ENCODE measurements at regions not wholly inside any gene's neighbourhood (a gene's known extent, or its start where the extent isn't known, plus 50 kb on each side); places are given as distances from the start of the nearest gene placed in this dataset.

DNA sequence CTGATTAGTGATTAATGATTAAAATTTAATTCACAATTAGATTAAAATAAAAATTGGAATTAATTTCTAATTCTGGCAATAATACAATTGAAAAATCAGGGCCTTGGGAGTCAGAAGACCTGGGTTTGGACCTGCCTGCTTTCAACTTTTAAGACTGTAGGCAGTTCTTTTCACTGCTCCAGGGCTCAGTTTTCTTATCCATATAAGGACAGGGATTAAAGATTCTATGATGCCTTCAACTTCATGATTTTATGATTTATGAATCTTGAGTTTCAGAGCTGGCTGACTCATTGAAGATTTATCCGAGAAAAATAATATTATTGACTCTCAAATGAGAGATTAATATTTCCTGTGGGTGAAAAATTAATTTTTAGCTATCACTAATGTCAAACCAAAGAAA, 208.6 kb upstream of the ANKH start:
- no peak for ATAC-seq
- H3K4me1 ChIP-seq (ENCODE audit: control insufficient read depth, insufficient read depth, low read length), result no peaks in the 10 kb centered on the region
- no peaks in the 10 kb centered on the region for H3K36me3 ChIP-seq (ENCODE audit: control insufficient read depth in 2 of 2, insufficient read depth in 2 of 2, low read length in 1 of 2)
- ChIA-PET SMC1A (ENCODE audit: uncharacterized antibody, unreplicated experiment) (no interaction called here), POLR2A (no interaction called here), CTCF (no interaction called here), RAD21 (ENCODE audit: unreplicated experiment) (no interaction called here)
- H3K4me2 ChIP-seq (ENCODE audit: control insufficient read depth, insufficient read depth), result no peak overlapping the region
- BruUV-seq (replicated peaks), result no TSS peak
- 0% methylated on average over 1 of the region's 1 CpG for WGBS (ENCODE audit: insufficient coverage, insufficient replicate concordance, low lambda C conversion rate, missing lambda C conversion rate)
- H3K27me3 ChIP-seq (replicated peaks in 1 of 2; ENCODE audit: control insufficient read depth in 2 of 2, insufficient read depth in 2 of 2, low read length in 1 of 2), result no peaks in the 10 kb centered on the region
- H3K79me2 ChIP-seq (ENCODE audit: control insufficient read depth, insufficient read depth, low read length), result no peaks in the 10 kb centered on the region
- H3K27ac ChIP-seq (ENCODE audit: control insufficient read depth, insufficient read depth), result no peak overlapping the region
- no peak for FAIRE-seq
- H3K9ac ChIP-seq (ENCODE audit: control insufficient read depth, insufficient read depth, low read length), result no peak overlapping the region
- no peaks in the 10 kb centered on the region for H3K9me3 ChIP-seq (replicated peaks; ENCODE audit: control insufficient read depth, insufficient read depth, low read length)
- no peak overlapping the region for H3K4me3 ChIP-seq
- H4K20me1 ChIP-seq (ENCODE audit: control insufficient read depth, insufficient read depth), result no peaks in the 10 kb centered on the region
- intact Hi-C loops (cut with micrococcal nuclease; ENCODE audit: unreplicated experiment) (no loop called here), in situ Hi-C loops (cut with MboI) (no loop called here)
- no peak for DNase-seq (ENCODE audit: low read depth, low spot score)
- H2AFZ ChIP-seq (ENCODE audit: control insufficient read depth, low read depth, low read length), result no peak overlapping the region
- TF ChIP-seq, protein P1, sequence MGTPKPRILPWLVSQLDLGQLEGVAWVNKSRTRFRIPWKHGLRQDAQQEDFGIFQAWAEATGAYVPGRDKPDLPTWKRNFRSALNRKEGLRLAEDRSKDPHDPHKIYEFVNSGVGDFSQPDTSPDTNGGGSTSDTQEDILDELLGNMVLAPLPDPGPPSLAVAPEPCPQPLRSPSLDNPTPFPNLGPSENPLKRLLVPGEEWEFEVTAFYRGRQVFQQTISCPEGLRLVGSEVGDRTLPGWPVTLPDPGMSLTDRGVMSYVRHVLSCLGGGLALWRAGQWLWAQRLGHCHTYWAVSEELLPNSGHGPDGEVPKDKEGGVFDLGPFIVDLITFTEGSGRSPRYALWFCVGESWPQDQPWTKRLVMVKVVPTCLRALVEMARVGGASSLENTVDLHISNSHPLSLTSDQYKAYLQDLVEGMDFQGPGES (IDR thresholded peaks at IDR 0.05), result no peak
- no peak for TF ChIP-seq PRDM15 (CRISPR knock-in tag; IDR thresholded peaks at IDR 0.05)
- no peak for TF ChIP-seq BCLAF1 (IDR thresholded peaks at IDR 0.05)
- no peak for TF ChIP-seq GABPA (IDR thresholded peaks at IDR 0.05; ENCODE audit: low read depth)
- TF ChIP-seq, protein P2, sequence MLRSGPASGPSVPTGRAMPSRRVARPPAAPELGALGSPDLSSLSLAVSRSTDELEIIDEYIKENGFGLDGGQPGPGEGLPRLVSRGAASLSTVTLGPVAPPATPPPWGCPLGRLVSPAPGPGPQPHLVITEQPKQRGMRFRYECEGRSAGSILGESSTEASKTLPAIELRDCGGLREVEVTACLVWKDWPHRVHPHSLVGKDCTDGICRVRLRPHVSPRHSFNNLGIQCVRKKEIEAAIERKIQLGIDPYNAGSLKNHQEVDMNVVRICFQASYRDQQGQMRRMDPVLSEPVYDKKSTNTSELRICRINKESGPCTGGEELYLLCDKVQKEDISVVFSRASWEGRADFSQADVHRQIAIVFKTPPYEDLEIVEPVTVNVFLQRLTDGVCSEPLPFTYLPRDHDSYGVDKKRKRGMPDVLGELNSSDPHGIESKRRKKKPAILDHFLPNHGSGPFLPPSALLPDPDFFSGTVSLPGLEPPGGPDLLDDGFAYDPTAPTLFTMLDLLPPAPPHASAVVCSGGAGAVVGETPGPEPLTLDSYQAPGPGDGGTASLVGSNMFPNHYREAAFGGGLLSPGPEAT (IDR thresholded peaks at IDR 0.05; ENCODE audit: low read depth), result no peak
- TF ChIP-seq RFX5 (IDR thresholded peaks at IDR 0.05; ENCODE audit: low read depth, low read length), result no peak
- TF ChIP-seq SMC3 (IDR thresholded peaks at IDR 0.05; ENCODE audit: borderline replicate concordance, low read length), result no peak
- TF ChIP-seq MEF2A (IDR thresholded peaks at IDR 0.05; ENCODE audit: insufficient read depth, low read depth, low read length), result no peak
- TF ChIP-seq ATF3 (IDR thresholded peaks at IDR 0.05; ENCODE audit: borderline replicate concordance, extremely low read depth, low read depth, low read length), result no peak
- TF ChIP-seq CREM (IDR thresholded peaks at IDR 0.05; ENCODE audit: low read depth), result no peak
- TF ChIP-seq TARDBP (IDR thresholded peaks at IDR 0.05; ENCODE audit: borderline replicate concordance), result no peak
- no peak for TF ChIP-seq ZNF384 (IDR thresholded peaks at IDR 0.05; ENCODE audit: borderline replicate concordance, low read depth, low read length)
- no peak for TF ChIP-seq SMAD5 (IDR thresholded peaks at IDR 0.05; ENCODE audit: low read depth)
- TF ChIP-seq LARP7 (IDR thresholded peaks at IDR 0.05), result no peak
